Activated CD8-positive, alpha-beta T cell treated with anti-CD3 and anti-CD28 coated beads for 36 hours (primary cell): ENCODE measurements at regions not wholly inside any gene's neighbourhood (a gene's known extent, or its start where the extent isn't known, plus 50 kb on each side); places are given as distances from the start of the nearest gene placed in this dataset.
"Not testable (repeated sequence)": the region's sequence is repeated elsewhere in the genome, so short reads cannot be mapped to it uniquely, and the experiment has no call there.

Experiments used
- ATAC-seq: fragments of 200-7000 bp; cut with Tn5 transposase; one replicate; pipeline ENCODE4 v1.10.0; 2021; ENCODE audit warnings: mild to moderate bottlenecking, moderate library complexity
- CTCF ChIA-PET: fragments of 350-600 bp; sonication (Branson Sonifier 250); formaldehyde crosslinking; loops from one replicate; lab custom pipeline; 2021; ENCODE audit warnings: antibody characterized with exemption; lab: Charles Lee
- POLR2A ChIA-PET: fragments of 350-600 bp; sonication (Branson Sonifier 250); formaldehyde crosslinking; loops from one replicate; lab custom pipeline; 2021; ENCODE audit warnings: antibody characterized with exemption; lab: Charles Lee
- DNase-seq: peaks from one replicate; pipeline ENCODE4 v3.0.0-alpha.2; 2020
- H3K27ac Mint-ChIP-seq: one replicate; pipeline ENCODE4 v1.8.0; 2021; ENCODE audit warnings: mild to moderate bottlenecking, mixed read lengths
- H3K27me3 Mint-ChIP-seq: one replicate; pipeline ENCODE4 v1.8.0; 2021; ENCODE audit warnings: mixed read lengths
- H3K36me3 Mint-ChIP-seq: one replicate; pipeline ENCODE4 v1.8.0; 2021; ENCODE audit warnings: low read depth, mixed read lengths
- H3K4me1 Mint-ChIP-seq: one replicate; pipeline ENCODE4 v1.8.0; 2021; ENCODE audit warnings: low read depth, mixed read lengths
- H3K4me3 Mint-ChIP-seq: one replicate; pipeline ENCODE4 v1.8.0; 2021; ENCODE audit warnings: mild to moderate bottlenecking, moderate library complexity, mixed read lengths
- H3K9me3 Mint-ChIP-seq: one replicate; pipeline ENCODE4 v1.8.0; 2021; ENCODE audit warnings: mixed read lengths
- CTCF ChIP-seq: fragments of 200-600 bp; IDR thresholded peaks from one replicate; pipeline ENCODE4 v1.8.0; 2022; ENCODE audit warnings: antibody characterized with exemption, mild to moderate bottlenecking
- intact Hi-C: fragments of 100-400 bp; cut with micrococcal nuclease; formaldehyde crosslinking; loops from one replicate; pipeline ENCODE4 v1.10.0; 2022

- H3K9me3 Mint-ChIP-seq, intact Hi-C loops, CTCF ChIA-PET, ATAC-seq, DNase-seq, H3K36me3 Mint-ChIP-seq, POLR2A ChIA-PET, H3K4me3 Mint-ChIP-seq, H3K27me3 Mint-ChIP-seq, H3K27ac Mint-ChIP-seq, H3K4me1 Mint-ChIP-seq: not testable (repeated sequence)
These were observed 545.5 kb downstream of the RPIA start for GRCh38 chr2:89236832-89237450.

- H3K27me3 Mint-ChIP-seq, ATAC-seq, H3K36me3 Mint-ChIP-seq, H3K27ac Mint-ChIP-seq, H3K9me3 Mint-ChIP-seq, H3K4me1 Mint-ChIP-seq, intact Hi-C loops, CTCF ChIA-PET, POLR2A ChIA-PET, DNase-seq, H3K4me3 Mint-ChIP-seq: not testable (repeated sequence)
These were observed 546.3 kb downstream of the RPIA start for GRCh38 chr2:89237783-89238182.

- H3K9me3 Mint-ChIP-seq, DNase-seq, CTCF ChIA-PET, intact Hi-C loops, H3K4me1 Mint-ChIP-seq, POLR2A ChIA-PET, H3K4me3 Mint-ChIP-seq, H3K27me3 Mint-ChIP-seq, H3K36me3 Mint-ChIP-seq, H3K27ac Mint-ChIP-seq: not testable (repeated sequence)
- peak; percentile 30 for TF ChIP-seq CTCF
- ATAC-seq: peak; percentile 51
These were observed 551.7 kb downstream of the RPIA start for GRCh38 chr2:89243114-89243700.

GRCh38 chr2:89244407-89244806 is 552.9 kb downstream of the RPIA start:
- POLR2A ChIA-PET: not testable (repeated sequence)

GRCh38 chr2:89245478-89245877 is 554.0 kb downstream of the RPIA start:
- H3K9me3 Mint-ChIP-seq, POLR2A ChIA-PET, H3K36me3 Mint-ChIP-seq, ATAC-seq, DNase-seq, CTCF ChIA-PET, H3K27ac Mint-ChIP-seq, intact Hi-C loops, H3K4me1 Mint-ChIP-seq, H3K27me3 Mint-ChIP-seq, H3K4me3 Mint-ChIP-seq: not testable (repeated sequence)

More at GRCh38 chr2:89244407-89244806, 552.9 kb downstream of the RPIA start:
- H3K4me1 Mint-ChIP-seq, H3K27ac Mint-ChIP-seq, CTCF ChIA-PET, intact Hi-C loops, ATAC-seq, DNase-seq, H3K4me3 Mint-ChIP-seq, H3K36me3 Mint-ChIP-seq, H3K9me3 Mint-ChIP-seq, H3K27me3 Mint-ChIP-seq: not testable (repeated sequence)

- ATAC-seq, H3K27ac Mint-ChIP-seq, POLR2A ChIA-PET, H3K4me1 Mint-ChIP-seq, H3K27me3 Mint-ChIP-seq, H3K4me3 Mint-ChIP-seq, DNase-seq, CTCF ChIA-PET, intact Hi-C loops, H3K9me3 Mint-ChIP-seq, H3K36me3 Mint-ChIP-seq: not testable (repeated sequence)
These were observed 554.6 kb downstream of the RPIA start for GRCh38 chr2:89246027-89246426.

- POLR2A ChIA-PET, H3K9me3 Mint-ChIP-seq, H3K36me3 Mint-ChIP-seq, CTCF ChIA-PET, intact Hi-C loops, H3K27ac Mint-ChIP-seq, H3K4me1 Mint-ChIP-seq, H3K27me3 Mint-ChIP-seq, H3K4me3 Mint-ChIP-seq, DNase-seq, ATAC-seq: not testable (repeated sequence)
These were observed 555.1 kb downstream of the RPIA start for GRCh38 chr2:89246620-89247019.

DNA sequence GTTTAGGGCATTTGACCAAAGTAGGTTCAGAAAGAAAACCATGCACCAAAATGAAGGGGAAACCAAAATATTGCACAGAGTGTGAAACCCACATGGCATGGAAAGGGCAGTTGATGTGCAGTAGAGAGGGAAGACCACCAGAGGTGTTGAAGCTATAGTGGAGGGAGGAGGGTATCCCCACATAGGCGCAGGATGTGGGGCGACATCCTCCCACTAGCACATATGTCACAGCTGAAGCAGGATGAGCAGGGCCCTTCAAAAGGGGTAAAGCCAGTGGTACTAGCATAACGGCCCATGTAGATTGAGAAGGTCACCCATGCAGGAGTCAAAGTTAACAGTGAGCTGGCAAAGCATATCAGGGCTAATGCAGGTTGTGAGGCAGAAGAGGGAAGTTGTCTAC is 563.5 kb downstream of the RPIA start:
- CTCF ChIA-PET, H3K27ac Mint-ChIP-seq, H3K36me3 Mint-ChIP-seq, ATAC-seq, H3K9me3 Mint-ChIP-seq, POLR2A ChIA-PET, H3K4me3 Mint-ChIP-seq, H3K27me3 Mint-ChIP-seq, intact Hi-C loops, H3K4me1 Mint-ChIP-seq, DNase-seq: not testable (repeated sequence)

GRCh38 chr2:89273443-89273842 is 582.0 kb downstream of the RPIA start:
- DNase-seq, CTCF ChIA-PET, H3K4me3 Mint-ChIP-seq, H3K9me3 Mint-ChIP-seq, intact Hi-C loops, H3K4me1 Mint-ChIP-seq, H3K27ac Mint-ChIP-seq, ATAC-seq, POLR2A ChIA-PET, H3K27me3 Mint-ChIP-seq, H3K36me3 Mint-ChIP-seq: not testable (repeated sequence)

- H3K27me3 Mint-ChIP-seq, H3K36me3 Mint-ChIP-seq, ATAC-seq, POLR2A ChIA-PET, H3K4me1 Mint-ChIP-seq, H3K27ac Mint-ChIP-seq, H3K9me3 Mint-ChIP-seq, CTCF ChIA-PET, DNase-seq, H3K4me3 Mint-ChIP-seq, intact Hi-C loops: not testable (repeated sequence)
These were observed 589.1 kb downstream of the RPIA start for GRCh38 chr2:89280536-89280935.

GRCh38 chr2:89286448-89287080 is 595.1 kb downstream of the RPIA start:
- H3K27me3 Mint-ChIP-seq, H3K4me3 Mint-ChIP-seq, ATAC-seq, H3K4me1 Mint-ChIP-seq, POLR2A ChIA-PET, intact Hi-C loops, H3K36me3 Mint-ChIP-seq, CTCF ChIA-PET, H3K9me3 Mint-ChIP-seq, DNase-seq, H3K27ac Mint-ChIP-seq: not testable (repeated sequence)
